Activated effector memory CD4-positive, alpha-beta T cell treated with anti-CD3 and anti-CD28 coated beads, Interleukin-2, amount 50 U/mL, for 16 hours (primary cell): ENCODE measurements at regions not wholly inside any gene's neighbourhood (a gene's known extent, or its start where the extent isn't known, plus 50 kb on each side); places are given as distances from the start of the nearest gene placed in this dataset.

Source experiments
- DNase-seq: peaks from one replicate; pipeline ENCODE4 v3.0.0-alpha.2; 2020

- DNase-seq, result no peak
Measured at GRCh38 chr6:145003145-145003544, 718.0 kb downstream of the UTRN start.

- DNase-seq, result no peak
Measured at GRCh38 chr6:145006914-145007313, 721.8 kb downstream of the UTRN start.

DNA sequence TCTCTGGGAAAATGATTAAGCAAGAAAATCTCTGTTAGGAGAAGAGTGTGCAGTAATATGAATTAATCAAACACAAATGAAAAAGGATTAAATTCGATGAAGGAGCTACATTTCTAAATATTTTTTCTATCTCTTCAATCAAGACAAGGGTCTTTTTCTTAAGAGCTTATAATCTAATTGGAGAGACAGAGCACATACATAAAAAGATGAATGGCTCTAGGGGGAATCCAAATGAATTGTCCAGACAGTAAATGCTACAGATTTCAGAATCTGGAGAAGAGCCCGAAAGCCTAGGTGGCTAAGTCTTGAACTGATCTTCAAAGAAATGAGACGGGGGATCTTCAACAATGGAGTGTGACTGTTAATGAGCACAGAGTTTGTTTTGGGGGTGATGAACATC lies 723.6 kb downstream of the UTRN start:
- no peak for DNase-seq

DNA sequence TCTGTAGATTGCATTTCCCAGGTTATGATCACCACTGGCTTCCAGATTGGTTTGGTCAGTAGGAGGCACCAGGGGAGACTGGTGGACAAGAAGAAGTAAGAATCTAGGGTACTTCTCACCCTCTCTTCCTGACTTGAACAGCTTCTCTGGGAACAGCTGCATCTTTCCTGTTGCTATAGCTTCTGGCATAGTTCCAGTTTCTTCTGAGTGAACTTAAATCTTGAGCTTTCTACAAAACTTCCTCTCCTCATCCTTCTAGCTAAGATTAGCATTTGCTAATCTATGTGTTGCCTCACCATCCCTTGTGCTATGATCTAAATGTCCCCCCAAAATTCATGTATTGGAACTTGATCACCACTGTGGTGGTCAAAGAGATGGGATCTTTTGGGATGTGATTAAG lies 724.6 kb downstream of the UTRN start:
- no peak for DNase-seq

- DNase-seq, result no peak
Measured at GRCh38 chr6:145012039-145012662, 723.2 kb downstream of the EPM2A start.

DNA sequence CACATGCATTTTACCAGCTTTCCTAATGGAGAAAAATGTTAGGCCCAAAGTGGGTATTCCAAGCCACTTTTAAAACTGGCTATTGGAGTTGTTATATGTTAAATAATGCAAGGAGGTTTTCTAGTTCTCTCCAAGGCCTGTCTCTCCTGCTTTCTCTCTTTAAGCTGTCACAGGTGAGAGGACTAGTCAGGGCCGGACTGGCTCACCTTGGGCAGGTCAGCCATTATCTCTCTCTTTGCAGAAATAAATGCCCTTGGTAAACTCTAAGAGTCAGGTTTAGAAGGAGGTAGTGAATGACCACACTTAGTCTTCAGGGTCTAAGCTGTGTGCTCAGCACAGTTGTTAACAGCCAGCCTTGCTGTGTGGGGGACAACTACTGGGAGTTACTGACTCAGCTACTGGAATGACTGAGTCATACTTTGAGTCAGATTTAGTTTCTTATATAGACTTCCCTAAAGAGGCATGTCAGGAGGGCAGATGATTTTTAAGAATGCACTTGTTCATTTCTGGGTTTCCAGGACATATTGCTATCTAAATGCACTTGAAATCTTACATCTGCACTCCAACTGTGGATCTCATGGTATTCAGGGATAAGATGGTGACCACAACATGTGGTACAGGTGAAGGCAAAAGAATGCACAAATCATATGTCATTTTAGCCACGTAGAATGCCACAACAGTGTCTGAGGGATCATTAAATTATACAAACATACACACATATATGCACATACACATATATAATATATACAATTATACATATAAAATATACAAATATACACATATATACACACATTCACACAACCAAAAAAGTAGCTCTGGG lies 719.4 kb downstream of the EPM2A start:
- no peak for DNase-seq

DNA sequence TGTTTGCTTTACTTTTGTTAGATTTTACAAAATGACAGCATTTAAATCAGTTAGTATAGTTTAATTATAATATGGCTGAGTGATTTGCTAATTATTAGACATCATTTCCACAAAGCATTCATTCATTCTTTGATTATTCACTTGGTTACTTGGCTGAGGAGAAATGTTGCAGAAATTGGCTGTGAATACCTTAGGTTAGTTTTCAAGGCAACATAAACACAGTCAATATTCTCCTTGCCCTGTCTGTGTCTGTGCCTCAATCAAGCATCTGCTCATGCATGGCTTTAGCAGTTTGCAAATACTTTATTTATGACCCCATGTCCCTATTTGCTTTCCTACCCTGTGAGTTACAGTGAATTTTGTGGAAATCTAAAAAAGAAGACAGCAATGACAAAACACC lies 718.3 kb downstream of the EPM2A start:
- no peak for DNase-seq

GRCh38 chr6:145017516-145017915 lies 717.8 kb downstream of the EPM2A start:
- DNase-seq, result no peak

GRCh38 chr6:145018027-145018426 lies 717.3 kb downstream of the EPM2A start:
- no peak for DNase-seq

DNA sequence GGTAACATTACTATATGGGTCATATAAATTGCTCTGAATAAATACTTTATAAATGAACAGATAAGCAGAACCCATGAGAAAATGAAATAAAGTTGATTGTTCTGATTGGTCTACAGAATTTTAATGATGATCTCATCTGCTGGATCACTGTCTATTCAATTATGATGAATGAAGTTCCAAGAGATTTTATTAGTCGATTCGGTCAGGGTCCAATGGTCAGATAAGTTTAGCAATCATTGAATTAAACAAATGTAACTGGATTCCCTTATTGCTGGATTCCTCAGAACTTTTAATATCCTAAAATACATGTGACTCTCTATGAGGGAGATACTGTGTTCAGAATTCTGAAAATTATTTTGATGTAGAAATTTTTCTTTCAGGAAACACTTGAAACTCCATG lies 715.2 kb downstream of the EPM2A start:
- no peak for DNase-seq

- DNase-seq, result no peak
Measured at GRCh38 chr6:145020543-145020942, 714.8 kb downstream of the EPM2A start.

- DNase-seq, result no peak
Measured at GRCh38 chr6:145022199-145022796, 713.0 kb downstream of the EPM2A start.

DNA sequence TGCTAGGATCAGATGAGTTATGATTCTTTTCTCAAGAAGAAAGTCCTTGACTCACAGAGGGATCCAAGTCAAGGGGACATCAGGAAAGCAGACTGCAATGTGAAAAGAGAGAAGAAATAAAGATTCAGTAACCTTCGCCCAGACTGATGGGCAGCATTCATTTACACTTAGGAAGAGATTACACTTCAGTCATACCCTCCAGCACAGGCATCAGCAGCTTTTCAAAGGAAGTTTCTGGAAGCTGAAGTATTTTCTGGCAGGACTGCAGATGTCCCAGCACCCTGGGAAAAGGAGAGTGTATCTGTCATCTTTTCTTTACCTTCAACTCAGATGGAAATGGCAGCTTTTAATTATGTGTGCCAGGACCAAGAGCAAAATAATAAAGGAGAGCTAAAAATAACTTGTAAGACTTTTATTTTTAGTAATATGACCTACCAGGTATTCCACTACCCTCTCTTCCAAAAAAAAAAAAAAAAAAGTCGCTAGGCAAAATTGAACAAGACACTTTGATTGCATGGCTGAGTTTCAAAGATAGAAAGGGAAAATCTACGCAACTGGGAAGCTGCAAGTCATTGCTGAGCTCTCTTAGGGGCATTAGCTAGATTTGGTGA lies 712.1 kb downstream of the EPM2A start:
- DNase-seq, result no peak

- no peak for DNase-seq
Measured at GRCh38 chr6:145025488-145025887, 709.8 kb downstream of the EPM2A start.

GRCh38 chr6:145026267-145026679 lies 709.0 kb downstream of the EPM2A start:
- DNase-seq, result no peak

- no peak for DNase-seq
Measured at GRCh38 chr6:145028144-145028818, 707.0 kb downstream of the EPM2A start.

DNA sequence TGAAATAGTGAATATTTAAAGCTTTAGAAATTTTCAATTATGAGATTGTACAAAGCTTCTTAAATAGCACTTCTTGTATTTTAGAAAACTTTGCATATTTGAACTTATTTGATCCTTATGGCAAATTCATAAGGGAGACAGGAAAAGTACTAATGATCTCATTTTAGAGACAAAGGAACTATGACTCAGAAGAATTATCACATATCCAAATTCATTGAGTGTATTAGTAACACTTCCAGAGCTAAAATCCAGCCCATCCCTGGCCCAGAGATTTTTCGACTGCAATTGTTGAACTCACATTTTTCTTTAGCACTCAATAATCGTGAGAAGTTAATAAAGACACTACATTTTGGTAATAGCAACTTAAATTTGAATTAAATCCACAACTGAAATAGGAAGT lies 704.3 kb downstream of the EPM2A start:
- no peak for DNase-seq

GRCh38 chr6:145031962-145032361 lies 703.4 kb downstream of the EPM2A start:
- DNase-seq, result no peak

- no peak for DNase-seq
Measured at GRCh38 chr6:145032562-145033145, 702.7 kb downstream of the EPM2A start.

- no peak for DNase-seq
Measured at GRCh38 chr6:145034664-145035063, 700.7 kb downstream of the EPM2A start.

DNA sequence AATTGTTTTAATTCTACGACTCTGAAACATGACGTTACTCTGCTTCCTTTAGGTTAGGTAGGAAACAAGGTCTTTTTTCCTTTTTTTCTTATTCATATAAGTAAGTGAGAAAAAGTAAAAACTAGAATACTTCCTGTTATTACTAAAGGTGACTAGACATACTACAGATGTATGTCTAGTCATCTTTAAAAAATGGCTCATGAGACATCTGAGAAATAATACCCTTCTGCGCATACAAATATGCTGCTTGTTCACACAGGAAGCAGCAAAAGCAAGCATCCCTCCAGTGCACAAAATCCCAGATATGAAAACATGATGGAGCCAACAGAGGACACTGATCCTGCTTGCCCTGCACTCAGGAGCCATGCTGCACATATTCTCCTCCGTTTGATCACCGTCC lies 699.1 kb downstream of the EPM2A start:
- no peak for DNase-seq

DNA sequence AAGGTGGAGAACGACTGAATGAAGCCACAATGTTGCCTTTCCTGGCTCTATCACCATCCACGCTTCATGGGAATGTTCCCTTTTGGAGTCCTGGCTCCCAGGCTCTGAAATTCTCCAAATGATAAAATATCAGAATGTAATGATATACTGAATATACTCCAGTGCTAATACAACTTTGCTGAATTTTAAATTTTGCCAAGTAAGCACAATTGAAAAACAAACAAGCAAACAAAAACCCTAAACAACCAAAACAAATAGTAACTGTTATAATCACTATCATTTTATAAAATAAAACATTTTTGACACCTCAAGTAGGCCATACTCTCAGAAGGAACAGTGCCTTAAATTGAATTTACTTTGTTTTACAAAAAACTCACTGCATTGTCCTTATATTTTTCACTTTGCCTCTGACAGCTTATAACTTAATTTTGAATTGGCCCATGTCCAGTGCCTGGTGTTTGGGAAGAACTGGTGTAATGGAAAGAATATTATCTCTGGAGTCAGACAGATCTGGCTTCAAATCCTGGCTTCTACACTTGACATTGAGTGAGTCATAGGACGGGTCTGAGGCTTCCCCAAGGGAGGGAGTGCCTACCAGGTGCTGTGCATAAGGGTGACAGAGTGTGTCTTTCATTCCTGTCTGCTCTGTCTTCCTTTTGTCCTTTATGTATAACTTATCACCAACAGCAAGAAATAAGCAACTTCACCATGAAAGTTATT lies 698.3 kb downstream of the EPM2A start:
- DNase-seq, result no peak
